Stimulated activated memory B cell treated with anti-CD40 and anti-IgM and Interleukin-4, amounts not matched to agents 10 μg/mL and 1 μg/mL and 100 μg/mL, for 72 hours (primary cell): ENCODE measurements at regions not wholly inside any gene's neighbourhood (a gene's known extent, or its start where the extent isn't known, plus 50 kb on each side); places are given as distances from the start of the nearest gene placed in this dataset.
"Not testable (repeated sequence)": the region's sequence is repeated elsewhere in the genome, so short reads cannot be mapped to it uniquely, and the experiment has no call there.

Experiments used
- ATAC-seq: fragments of 150-1000 bp; cut with Tn5 transposase; 2 replicates; pipeline ENCODE4 v1.10.0; 2021
- H3K27ac Mint-ChIP-seq: one replicate; pipeline ENCODE4 v1.8.0; 2022; ENCODE audit warnings: mild to moderate bottlenecking, mixed read lengths
- H3K27me3 Mint-ChIP-seq: one replicate; pipeline ENCODE4 v1.8.0; 2022; ENCODE audit warnings: mixed read lengths
- H3K36me3 Mint-ChIP-seq: one replicate; pipeline ENCODE4 v1.8.0; 2022; ENCODE audit warnings: mixed read lengths
- H3K4me1 Mint-ChIP-seq: one replicate; pipeline ENCODE4 v1.8.0; 2022; ENCODE audit warnings: mixed read lengths
- H3K4me3 Mint-ChIP-seq: one replicate; pipeline ENCODE4 v1.8.0; 2022; ENCODE audit warnings: mild to moderate bottlenecking, moderate library complexity, mixed read lengths
- H3K9me3 Mint-ChIP-seq: one replicate; pipeline ENCODE4 v1.8.0; 2022; ENCODE audit warnings: mixed read lengths

GRCh38 chr20:29093958-29094357 lies 2163.5 kb upstream of the DEFB115 start:
- not testable (repeated sequence) for ATAC-seq, H3K27me3 Mint-ChIP-seq, H3K36me3 Mint-ChIP-seq, H3K4me3 Mint-ChIP-seq, H3K27ac Mint-ChIP-seq, H3K9me3 Mint-ChIP-seq, H3K4me1 Mint-ChIP-seq

- peaks cover 11% of the 10 kb centered on the region for H3K36me3 Mint-ChIP-seq
- not testable (repeated sequence) for H3K27me3 Mint-ChIP-seq, H3K4me3 Mint-ChIP-seq, H3K9me3 Mint-ChIP-seq, ATAC-seq, H3K4me1 Mint-ChIP-seq, H3K27ac Mint-ChIP-seq
These were observed 2160.8 kb upstream of the DEFB115 start for GRCh38 chr20:29096695-29097094.

DNA sequence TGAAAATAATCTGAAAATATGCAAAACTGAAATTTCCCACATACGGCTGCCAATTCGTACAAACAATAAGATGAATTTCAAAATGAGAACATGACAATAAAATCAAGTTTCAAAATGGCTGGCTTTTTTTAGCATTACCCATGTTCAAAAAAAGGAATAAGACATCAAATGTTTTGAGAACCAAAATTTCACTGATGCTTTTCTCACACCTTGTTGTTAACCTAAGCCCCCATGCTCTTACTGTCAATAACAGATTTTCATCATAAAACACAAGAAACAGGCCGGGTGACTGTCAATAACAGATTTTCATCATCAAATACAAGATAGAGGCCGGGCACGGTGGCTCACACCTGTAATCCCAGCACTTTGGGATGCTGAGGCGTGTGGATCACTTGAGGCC lies 2149.6 kb upstream of the DEFB115 start:
- H3K27ac Mint-ChIP-seq, H3K4me3 Mint-ChIP-seq, H3K36me3 Mint-ChIP-seq, H3K4me1 Mint-ChIP-seq, ATAC-seq, H3K27me3 Mint-ChIP-seq: not testable (repeated sequence)
- peaks cover 13% of the 10 kb centered on the region for H3K9me3 Mint-ChIP-seq

GRCh38 chr20:29109386-29109785 lies 2148.1 kb upstream of the DEFB115 start:
- H3K27me3 Mint-ChIP-seq, ATAC-seq, H3K4me1 Mint-ChIP-seq, H3K27ac Mint-ChIP-seq, H3K36me3 Mint-ChIP-seq, H3K4me3 Mint-ChIP-seq: not testable (repeated sequence)
- peaks cover 19% of the 10 kb centered on the region for H3K9me3 Mint-ChIP-seq

- H3K4me1 Mint-ChIP-seq, ATAC-seq, H3K27me3 Mint-ChIP-seq, H3K4me3 Mint-ChIP-seq, H3K27ac Mint-ChIP-seq, H3K36me3 Mint-ChIP-seq: not testable (repeated sequence)
- peaks cover 24% of the 10 kb centered on the region for H3K9me3 Mint-ChIP-seq
These were observed 2142.4 kb upstream of the DEFB115 start for GRCh38 chr20:29115097-29115496.

DNA sequence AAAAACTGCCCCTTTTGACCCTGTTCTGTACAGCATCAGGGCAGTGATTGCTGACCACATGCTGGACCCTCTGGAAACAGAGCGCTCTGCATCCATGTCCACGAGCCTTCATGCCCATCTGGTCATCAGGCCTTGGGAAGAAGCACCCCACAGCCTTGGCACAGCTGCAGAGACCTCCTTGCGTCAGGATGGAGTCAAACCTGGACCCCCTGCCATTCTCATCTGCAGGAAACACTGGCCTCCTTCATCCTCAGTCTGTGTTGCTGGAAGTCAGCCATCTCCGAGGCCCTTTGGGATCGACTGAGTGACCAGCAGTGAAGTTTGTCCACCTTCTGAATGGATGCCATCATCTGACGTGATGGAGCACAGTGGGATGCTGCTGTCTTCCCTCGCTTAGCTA lies 2138.3 kb upstream of the DEFB115 start:
- no peak for ATAC-seq
- Mint-ChIP-seq H3K27ac (no peak overlapping the region), H3K4me1 (no peaks in the 10 kb centered on the region), H3K27me3 (no peaks in the 10 kb centered on the region), H3K4me3 (no peak overlapping the region), H3K9me3 (peaks cover 9% of the 10 kb centered on the region), H3K36me3 (no peaks in the 10 kb centered on the region)

DNA sequence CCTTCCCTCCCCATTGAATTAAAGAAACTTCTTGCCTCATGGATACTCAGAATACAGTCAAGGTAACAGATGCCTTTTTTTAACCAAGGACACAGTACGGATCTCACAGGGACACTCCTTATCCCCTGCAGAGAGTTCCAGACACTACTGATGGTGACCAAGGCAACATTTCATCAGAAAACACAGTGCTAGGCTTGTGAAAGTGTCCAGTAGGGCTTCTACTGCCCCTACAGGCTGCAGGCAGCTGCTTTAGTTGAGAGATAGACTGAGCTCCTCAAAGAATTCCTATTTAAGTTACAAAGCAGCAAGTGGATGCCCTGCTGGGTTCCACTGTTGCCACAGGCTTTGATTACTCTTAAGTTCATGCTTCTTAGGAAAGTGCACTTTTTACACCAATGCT lies 2137.8 kb upstream of the DEFB115 start:
- H3K9me3 Mint-ChIP-seq, H3K27ac Mint-ChIP-seq, H3K36me3 Mint-ChIP-seq, H3K4me3 Mint-ChIP-seq, ATAC-seq, H3K27me3 Mint-ChIP-seq, H3K4me1 Mint-ChIP-seq: not testable (repeated sequence)

- not testable (repeated sequence) for H3K27ac Mint-ChIP-seq, H3K9me3 Mint-ChIP-seq, H3K27me3 Mint-ChIP-seq, H3K4me3 Mint-ChIP-seq, H3K36me3 Mint-ChIP-seq, H3K4me1 Mint-ChIP-seq
- ATAC-seq = peak; percentile 36
These were observed 2137.4 kb upstream of the DEFB115 start for GRCh38 chr20:29120088-29120487.

GRCh38 chr20:29120575-29120974 lies 2136.9 kb upstream of the DEFB115 start:
- ATAC-seq = peak; percentile 72
- not testable (repeated sequence) for H3K4me1 Mint-ChIP-seq, H3K4me3 Mint-ChIP-seq, H3K27ac Mint-ChIP-seq, H3K27me3 Mint-ChIP-seq, H3K36me3 Mint-ChIP-seq, H3K9me3 Mint-ChIP-seq

GRCh38 chr20:29122784-29123183 lies 2134.7 kb upstream of the DEFB115 start:
- H3K36me3 Mint-ChIP-seq, H3K27ac Mint-ChIP-seq, H3K4me1 Mint-ChIP-seq, H3K9me3 Mint-ChIP-seq, H3K27me3 Mint-ChIP-seq, H3K4me3 Mint-ChIP-seq: not testable (repeated sequence)
- peak; percentile 69 for ATAC-seq

DNA sequence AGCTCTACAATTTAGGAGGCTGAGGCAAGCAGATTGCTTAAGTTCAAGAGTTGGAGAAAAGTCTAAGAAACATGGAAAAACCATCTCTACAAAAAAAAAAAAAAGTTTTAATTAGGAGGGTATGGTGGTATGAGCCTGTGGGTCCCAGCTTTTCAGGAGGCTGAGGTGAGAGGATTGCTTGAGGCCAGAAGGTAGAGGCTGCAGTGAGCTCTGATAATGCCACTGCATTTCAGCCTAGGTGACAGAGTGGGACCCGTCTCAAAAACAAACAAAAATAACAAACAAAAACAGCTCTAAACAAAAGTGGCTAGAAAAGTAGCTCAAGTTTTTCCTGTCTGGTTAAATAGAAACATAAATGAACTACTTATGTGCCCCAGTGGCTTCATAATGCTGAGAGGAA lies 2133.6 kb upstream of the DEFB115 start:
- H3K4me3 Mint-ChIP-seq = no peak overlapping the region
- no peaks in the 10 kb centered on the region for H3K36me3 Mint-ChIP-seq
- H3K27ac Mint-ChIP-seq = no peak overlapping the region
- peak; percentile 16 for ATAC-seq
- H3K27me3 Mint-ChIP-seq = no peaks in the 10 kb centered on the region
- no peaks in the 10 kb centered on the region for H3K4me1 Mint-ChIP-seq
- no peaks in the 10 kb centered on the region for H3K9me3 Mint-ChIP-seq
